ENCODE measurements at regions not wholly inside any gene's neighbourhood (a gene's known extent, or its start where the extent isn't known, plus 50 kb on each side); places are given as distances from the start of the nearest gene placed in this dataset.

DNA sequence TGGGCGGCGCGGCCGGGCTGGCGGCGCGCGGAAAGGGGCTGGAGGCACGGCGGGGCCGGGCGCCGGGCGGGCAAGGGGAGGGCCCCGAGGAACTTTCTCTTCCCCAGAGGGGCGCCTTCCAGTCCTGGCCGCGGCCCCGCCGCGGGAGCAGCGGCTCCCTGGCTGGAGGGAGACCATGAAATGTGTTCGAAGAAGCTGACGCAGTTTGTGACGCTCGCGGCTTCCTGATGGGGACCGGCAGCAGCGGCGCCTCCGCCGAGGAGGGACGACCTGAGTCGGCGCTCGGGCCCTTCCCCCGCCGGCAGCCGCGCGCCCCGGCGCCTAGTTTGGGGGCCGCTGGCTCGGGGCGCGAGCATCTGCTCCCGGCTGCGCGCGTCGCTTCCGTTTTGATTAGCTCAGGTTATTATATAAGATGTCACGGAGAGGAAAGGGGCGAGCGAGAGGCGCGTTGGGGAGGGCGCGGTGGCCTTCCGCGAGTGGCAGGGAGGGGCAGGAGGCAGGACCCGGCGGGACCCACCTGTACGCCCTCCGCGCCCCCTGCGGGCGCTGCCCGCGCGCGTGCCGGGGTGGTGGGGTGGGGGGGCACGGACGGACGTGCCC lies 57.1 kb upstream of the PCGF5 start:
- no peak for TF ChIP-seq EZH2 (IDR thresholded peaks at IDR 0.05; ENCODE audit: borderline replicate concordance)
- TF ChIP-seq, protein P1, sequence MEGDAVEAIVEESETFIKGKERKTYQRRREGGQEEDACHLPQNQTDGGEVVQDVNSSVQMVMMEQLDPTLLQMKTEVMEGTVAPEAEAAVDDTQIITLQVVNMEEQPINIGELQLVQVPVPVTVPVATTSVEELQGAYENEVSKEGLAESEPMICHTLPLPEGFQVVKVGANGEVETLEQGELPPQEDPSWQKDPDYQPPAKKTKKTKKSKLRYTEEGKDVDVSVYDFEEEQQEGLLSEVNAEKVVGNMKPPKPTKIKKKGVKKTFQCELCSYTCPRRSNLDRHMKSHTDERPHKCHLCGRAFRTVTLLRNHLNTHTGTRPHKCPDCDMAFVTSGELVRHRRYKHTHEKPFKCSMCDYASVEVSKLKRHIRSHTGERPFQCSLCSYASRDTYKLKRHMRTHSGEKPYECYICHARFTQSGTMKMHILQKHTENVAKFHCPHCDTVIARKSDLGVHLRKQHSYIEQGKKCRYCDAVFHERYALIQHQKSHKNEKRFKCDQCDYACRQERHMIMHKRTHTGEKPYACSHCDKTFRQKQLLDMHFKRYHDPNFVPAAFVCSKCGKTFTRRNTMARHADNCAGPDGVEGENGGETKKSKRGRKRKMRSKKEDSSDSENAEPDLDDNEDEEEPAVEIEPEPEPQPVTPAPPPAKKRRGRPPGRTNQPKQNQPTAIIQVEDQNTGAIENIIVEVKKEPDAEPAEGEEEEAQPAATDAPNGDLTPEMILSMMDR (IDR thresholded peaks at IDR 0.05; ENCODE audit: poor library complexity): no peak
- TF ChIP-seq EZH2phosphoT487 (IDR thresholded peaks at IDR 0.05; ENCODE audit: low read depth, severe bottlenecking, unreplicated experiment): no peak

All from hepatocyte (in vitro differentiated cells).